CD4-positive, alpha-beta T cell treated with Interleukin-6 at 100 ng/mL for 8 hours (primary cell): ENCODE measurements at regions not wholly inside any gene's neighbourhood (a gene's known extent, or its start where the extent isn't known, plus 50 kb on each side); places are given as distances from the start of the nearest gene placed in this dataset.
A peak's percentile ranks its signal among the peaks of the same experiment; 100 is the strongest.
"Not testable (repeated sequence)": the region's sequence is repeated elsewhere in the genome, so short reads cannot be mapped to it uniquely, and the experiment has no call there.

ENCODE experiments used
- DNase-seq: peaks from one replicate; pipeline ENCODE4 v3.0.0-alpha.2; 2020; ENCODE audit warnings: mixed read lengths, low spot score

GRCh38 chr1:149841597-149842238 lies 57.6 kb upstream of the BOLA1 start:
- DNase-seq: not testable (repeated sequence)

- DNase-seq: not testable (repeated sequence)
These were observed 56.8 kb upstream of the BOLA1 start for GRCh38 chr1:149842458-149843064.

DNA sequence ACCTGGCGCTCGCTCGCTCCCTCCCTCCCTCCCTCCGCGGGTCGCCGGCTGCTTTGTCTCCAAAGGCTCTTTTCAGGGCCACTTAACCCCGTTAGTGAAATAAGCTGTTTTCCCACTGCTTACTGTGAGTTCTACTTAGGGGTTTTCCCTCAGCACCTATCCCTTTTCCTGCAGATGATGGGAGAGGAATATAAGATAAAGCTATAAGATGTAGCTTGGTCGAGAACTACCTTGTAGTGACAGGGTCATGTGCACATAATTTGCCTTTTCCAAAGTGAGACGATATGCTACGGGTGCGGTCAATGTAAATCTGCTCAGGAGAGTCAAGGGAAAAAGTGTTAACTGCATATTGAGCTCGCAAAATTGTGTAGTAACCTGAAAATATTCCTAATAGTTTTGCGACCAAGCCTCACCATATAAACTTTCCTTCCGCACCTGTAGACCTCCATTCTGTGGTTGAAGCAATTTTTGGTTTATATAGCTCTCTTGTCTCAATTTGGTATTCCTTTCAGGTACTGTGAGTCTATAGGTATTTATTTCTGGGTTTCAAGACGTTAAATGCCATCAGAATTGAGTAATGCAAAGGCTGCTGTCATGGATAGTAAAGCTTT lies 55.8 kb upstream of the BOLA1 start:
- DNase-seq: no peak

DNA sequence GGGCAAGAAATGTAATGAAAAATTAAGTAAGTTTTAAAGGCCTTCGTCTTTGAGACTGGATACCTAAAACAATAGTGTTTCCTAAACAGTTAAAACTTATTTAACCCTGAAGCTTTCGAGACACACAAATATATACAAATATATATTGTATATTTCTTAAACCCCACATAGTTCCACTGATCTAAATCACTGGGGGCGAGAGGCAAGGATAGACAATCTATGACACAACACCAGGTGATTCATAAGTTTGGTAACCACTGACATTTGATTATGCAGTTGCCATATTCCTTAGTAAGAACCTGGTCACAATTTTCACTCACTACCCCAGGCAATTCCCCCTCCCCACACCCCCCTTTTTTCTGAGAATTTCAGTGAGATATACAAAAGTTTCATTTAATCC lies 55.3 kb upstream of the BOLA1 start:
- DNase-seq: peak; percentile 29

- DNase-seq: no peak
These were observed 54.6 kb upstream of the BOLA1 start for GRCh38 chr1:149844650-149845255.

- DNase-seq: no peak
These were observed 54.0 kb upstream of the BOLA1 start for GRCh38 chr1:149845416-149845815.

DNA sequence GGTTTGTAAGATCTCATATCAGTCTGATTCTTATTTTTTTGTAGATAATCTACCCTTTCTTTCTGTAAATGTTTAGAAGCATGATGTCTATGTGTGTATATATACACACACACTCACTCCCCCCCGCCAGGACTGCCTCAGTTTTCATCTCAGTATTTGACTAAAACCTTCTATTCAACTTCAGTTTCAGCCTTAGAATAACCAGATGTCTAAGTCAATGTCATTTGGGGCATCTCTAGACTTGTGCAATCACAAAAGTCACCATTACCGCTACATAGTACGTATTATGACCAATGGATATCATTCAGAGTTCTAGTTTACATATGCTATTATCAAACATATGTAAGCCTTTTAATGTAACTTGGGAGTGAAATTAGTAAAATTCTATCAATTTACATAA lies 53.3 kb upstream of the BOLA1 start:
- DNase-seq: no peak

DNA sequence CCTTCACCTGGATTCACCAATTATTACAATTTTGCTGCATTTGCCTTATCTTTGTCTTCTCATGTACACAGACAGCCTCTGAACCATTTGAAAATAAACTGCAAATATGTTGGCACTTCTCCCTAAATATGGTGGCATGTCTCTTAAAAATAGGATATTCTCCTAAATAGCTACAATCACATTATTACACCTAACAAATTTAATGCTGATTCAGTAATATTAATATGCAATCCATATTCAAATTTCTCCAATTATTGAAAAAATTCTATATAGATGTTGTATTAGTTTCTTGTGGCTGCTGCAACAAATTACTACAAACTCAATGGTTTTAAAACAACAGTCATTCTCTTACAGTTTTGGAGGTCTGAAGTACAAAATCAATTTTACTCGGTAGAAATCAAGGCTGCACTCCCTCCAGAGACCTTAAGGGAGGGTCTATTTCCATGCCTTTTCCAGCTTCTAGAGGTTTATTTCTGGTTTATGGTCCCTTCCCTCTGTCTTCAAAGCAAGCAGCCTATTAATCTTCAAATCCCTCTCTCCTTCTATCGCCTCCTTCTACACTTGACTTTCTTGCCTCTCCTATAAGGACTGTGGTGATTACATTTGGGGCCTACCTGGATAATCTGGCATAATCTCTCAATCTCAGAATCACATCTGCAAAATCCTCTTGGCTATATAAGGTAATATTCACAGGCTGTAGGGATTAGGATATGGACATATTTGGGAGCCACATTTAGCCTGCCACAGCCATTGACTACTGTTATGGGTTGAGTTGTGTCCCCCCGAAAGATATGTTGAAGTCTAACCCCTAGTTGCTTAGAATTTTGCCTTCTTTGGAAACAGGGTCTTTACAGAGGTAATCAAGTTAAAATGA lies 52.5 kb upstream of the BOLA1 start:
- DNase-seq: no peak

DNA sequence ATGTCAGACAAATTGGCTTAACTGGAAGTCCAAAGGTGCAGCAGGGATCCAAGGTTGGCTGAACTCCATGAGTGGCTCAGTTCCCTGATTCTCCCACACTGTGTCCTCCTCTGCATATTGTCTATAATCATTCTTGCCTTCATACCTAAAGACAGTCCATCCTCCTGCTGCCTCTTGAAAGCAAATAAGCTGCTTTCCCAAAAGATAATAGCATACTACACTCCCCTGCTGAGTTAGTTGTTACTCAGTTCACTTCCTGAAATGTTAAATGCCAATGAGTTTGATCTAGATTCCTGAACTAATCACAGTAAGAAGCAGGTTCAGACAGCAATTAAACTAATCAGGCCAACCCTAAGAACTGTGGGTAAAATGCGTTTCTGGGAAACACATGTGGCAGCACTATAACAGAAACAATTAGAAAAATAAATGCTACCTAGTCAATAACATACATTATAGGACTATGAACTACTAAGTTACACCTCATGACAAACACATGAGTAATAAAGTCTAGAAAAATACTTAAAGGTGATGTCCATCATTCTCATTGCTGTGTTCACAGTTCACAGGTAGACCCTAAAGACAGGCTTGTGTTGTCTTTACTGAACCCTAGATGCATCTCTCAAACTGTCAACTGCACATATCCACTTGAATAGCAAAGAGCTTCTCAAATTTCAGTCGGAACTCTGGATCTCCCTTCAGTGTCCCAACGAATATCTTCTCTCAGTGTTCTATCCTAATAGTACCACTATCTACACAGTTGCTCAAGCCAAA lies 50.8 kb upstream of the BOLA1 start:
- DNase-seq: no peak

DNA sequence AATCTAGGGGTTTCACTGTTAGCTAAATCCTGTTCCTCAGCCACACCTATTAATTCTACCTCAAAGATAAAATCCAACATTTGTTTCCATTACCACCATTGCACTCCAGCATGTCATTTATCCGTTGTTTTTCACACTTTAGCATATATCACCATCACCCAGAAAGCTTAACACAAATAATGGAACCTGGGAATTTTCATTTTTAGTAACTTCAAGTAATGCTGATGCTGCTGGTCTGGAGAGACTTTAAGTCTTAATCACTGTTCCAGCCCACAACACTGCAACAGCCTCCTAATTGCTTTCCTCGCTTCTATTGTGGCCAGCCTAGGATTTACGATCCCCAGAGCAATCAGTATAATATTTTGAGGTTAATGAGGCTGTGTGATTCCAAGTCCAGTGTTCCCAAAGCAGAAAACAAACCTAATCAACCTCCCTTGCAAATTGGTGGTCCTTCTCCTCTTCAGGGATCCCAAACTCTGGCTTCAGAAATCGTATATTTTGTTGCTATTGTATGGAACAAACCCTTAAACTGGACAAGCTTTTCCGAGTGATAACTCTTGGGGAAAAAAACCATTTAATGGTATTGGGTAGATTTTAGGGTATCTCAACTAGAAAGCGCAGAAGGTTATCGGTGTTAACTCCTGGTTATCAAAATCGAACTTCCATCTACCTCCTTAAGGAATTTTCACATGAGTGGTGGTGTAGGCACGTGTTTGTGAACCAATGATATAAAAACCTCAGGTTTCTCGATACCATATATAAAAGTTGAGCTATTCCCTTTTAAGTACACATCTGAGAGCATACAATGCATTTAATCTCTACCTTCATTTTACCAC lies 50.0 kb upstream of the BOLA1 start:
- no peak for DNase-seq
